ENCODE measurements at regions not wholly inside any gene's neighbourhood (a gene's known extent, or its start where the extent isn't known, plus 50 kb on each side); places are given as distances from the start of the nearest gene placed in this dataset.

DNA sequence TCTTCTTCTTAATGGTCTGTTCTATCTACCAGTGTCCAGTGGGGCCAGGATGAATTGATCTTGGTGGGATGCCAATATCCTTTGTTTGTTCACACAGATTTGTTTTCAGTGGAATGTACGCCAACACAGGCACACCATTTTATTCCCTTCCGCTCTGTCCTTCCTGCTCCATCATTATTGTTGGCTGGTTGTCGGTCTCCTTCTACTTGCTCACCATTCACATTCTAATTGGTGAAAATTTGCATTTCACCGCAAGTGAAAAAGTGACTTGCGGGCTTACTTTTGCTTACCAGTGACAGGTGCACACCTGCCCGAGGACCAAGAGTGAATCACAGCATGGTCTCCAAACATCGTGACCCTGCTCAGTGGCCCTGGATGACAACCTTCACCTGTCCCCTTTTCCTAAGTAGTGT, 148.3 kb downstream of the NOC3L start:
- TF ChIP-seq, protein P1, sequence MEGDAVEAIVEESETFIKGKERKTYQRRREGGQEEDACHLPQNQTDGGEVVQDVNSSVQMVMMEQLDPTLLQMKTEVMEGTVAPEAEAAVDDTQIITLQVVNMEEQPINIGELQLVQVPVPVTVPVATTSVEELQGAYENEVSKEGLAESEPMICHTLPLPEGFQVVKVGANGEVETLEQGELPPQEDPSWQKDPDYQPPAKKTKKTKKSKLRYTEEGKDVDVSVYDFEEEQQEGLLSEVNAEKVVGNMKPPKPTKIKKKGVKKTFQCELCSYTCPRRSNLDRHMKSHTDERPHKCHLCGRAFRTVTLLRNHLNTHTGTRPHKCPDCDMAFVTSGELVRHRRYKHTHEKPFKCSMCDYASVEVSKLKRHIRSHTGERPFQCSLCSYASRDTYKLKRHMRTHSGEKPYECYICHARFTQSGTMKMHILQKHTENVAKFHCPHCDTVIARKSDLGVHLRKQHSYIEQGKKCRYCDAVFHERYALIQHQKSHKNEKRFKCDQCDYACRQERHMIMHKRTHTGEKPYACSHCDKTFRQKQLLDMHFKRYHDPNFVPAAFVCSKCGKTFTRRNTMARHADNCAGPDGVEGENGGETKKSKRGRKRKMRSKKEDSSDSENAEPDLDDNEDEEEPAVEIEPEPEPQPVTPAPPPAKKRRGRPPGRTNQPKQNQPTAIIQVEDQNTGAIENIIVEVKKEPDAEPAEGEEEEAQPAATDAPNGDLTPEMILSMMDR (IDR thresholded peaks at IDR 0.05): no peak
- TF ChIP-seq POLR2A (IDR thresholded peaks at IDR 0.05): no peak
